Tibial artery (tissue), 4 donors: ENCODE measurements at regions not wholly inside any gene's neighbourhood (a gene's known extent, or its start where the extent isn't known, plus 50 kb on each side); places are given as distances from the start of the nearest gene placed in this dataset.

Source experiments
- DNase-seq, 2 donors: peaks; one replicate each; pipeline ENCODE4 v3.0.0-alpha.2; 2019
- H3K27ac ChIP-seq, 2 donors: fragments of 200-600 bp; sonication (generic) in 1 of 2; 1 replicate in 1 of 2; 2 replicates in 1 of 2; pipeline ENCODE4 v1.5.1; 2018 to 2019; ENCODE audit warnings: mild to moderate bottlenecking in 1 of 2
- H3K27me3 ChIP-seq, 2 donors: fragments of 200-600 bp; sonication (generic) in 1 of 2; one replicate each; pipeline versions ENCODE4 v1.5.1 to v1.6.0; 2016 to 2019
- H3K36me3 ChIP-seq, 3 donors: fragments of 200-600 bp; sonication (generic) in 2 of 3; one replicate each; pipeline ENCODE4 v1.5.1; 2016 to 2019; ENCODE audit warnings: mild to moderate bottlenecking in 2 of 3
- H3K4me1 ChIP-seq, 4 donors: fragments of 200-600 bp; sonication (generic) in 2 of 4; 1 replicate in 3 of 4; 2 replicates in 1 of 4; pipeline ENCODE4 v1.5.1; 2016 to 2019
- H3K4me3 ChIP-seq, 2 donors: fragments of 200-600 bp; sonication (generic) in 1 of 2; 1 replicate in 1 of 2; 2 replicates in 1 of 2; pipeline ENCODE4 v1.5.1; 2018 to 2019; ENCODE audit warnings: mild to moderate bottlenecking in 2 of 2
- H3K9me3 ChIP-seq, 3 donors: fragments of 200-600 bp; sonication (generic) in 1 of 3; one replicate each; pipeline ENCODE4 v1.5.1; 2016 to 2019
- intact Hi-C: fragments of 100-400 bp; cut with DNase I; formaldehyde crosslinking; loops from one replicate; pipeline ENCODE4 v1.15.0; 2023; ENCODE audit warnings: low total_unique reads
- TF ChIP-seq, protein P1 (sequence below), 2 experiments: fragments of 200-600 bp in 1 of 2; fragments of 450-650 bp in 1 of 2; IDR thresholded peaks; one replicate each; pipeline ENCODE4 v1.5.1; 2017 to 2019; ENCODE audit warnings: antibody characterized with exemption in 2 of 2, mild to moderate bottlenecking in 1 of 2, moderate library complexity in 1 of 2

GRCh38 chr6:19999319-20000191, 162.4 kb downstream of the ID4 start:
- Histone ChIP-seq H3K9me3 (no peaks in the 10 kb centered on the region), H3K36me3 (no peaks in the 10 kb centered on the region), H3K4me3 (no peak overlapping the region), H3K27ac (no peak overlapping the region), H3K27me3 (no peaks in the 10 kb centered on the region), H3K4me1 (no peaks in the 10 kb centered on the region)
- no peak for DNase-seq
- intact Hi-C loops, result no loop called here
- TF ChIP-seq, protein P1, sequence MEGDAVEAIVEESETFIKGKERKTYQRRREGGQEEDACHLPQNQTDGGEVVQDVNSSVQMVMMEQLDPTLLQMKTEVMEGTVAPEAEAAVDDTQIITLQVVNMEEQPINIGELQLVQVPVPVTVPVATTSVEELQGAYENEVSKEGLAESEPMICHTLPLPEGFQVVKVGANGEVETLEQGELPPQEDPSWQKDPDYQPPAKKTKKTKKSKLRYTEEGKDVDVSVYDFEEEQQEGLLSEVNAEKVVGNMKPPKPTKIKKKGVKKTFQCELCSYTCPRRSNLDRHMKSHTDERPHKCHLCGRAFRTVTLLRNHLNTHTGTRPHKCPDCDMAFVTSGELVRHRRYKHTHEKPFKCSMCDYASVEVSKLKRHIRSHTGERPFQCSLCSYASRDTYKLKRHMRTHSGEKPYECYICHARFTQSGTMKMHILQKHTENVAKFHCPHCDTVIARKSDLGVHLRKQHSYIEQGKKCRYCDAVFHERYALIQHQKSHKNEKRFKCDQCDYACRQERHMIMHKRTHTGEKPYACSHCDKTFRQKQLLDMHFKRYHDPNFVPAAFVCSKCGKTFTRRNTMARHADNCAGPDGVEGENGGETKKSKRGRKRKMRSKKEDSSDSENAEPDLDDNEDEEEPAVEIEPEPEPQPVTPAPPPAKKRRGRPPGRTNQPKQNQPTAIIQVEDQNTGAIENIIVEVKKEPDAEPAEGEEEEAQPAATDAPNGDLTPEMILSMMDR (IDR thresholded peaks at IDR 0.05), result no peak

- H3K27ac ChIP-seq, result no peak overlapping the region
- intact Hi-C loops, result no loop called here
- H3K4me3 ChIP-seq, result no peak overlapping the region
- no peaks in the 10 kb centered on the region for H3K27me3 ChIP-seq
- TF ChIP-seq, protein P1 (IDR thresholded peaks at IDR 0.05), result no peak
- no peaks in the 10 kb centered on the region for H3K4me1 ChIP-seq
- DNase-seq, result no peak
- H3K9me3 ChIP-seq, result no peaks in the 10 kb centered on the region
- no peaks in the 10 kb centered on the region for H3K36me3 ChIP-seq
These were observed 164.1 kb downstream of the ID4 start for GRCh38 chr6:20001286-20001685.

GRCh38 chr6:20006037-20006436, 168.9 kb downstream of the ID4 start:
- intact Hi-C loops, result no loop called here
- no peak for DNase-seq
- TF ChIP-seq, protein P1 (IDR thresholded peaks at IDR 0.05), result no peak
- H3K27me3 ChIP-seq, result no peaks in the 10 kb centered on the region
- no peak overlapping the region for H3K4me3 ChIP-seq
- no peak overlapping the region for H3K27ac ChIP-seq
- no peaks in the 10 kb centered on the region for H3K4me1 ChIP-seq
- H3K36me3 ChIP-seq, result no peaks in the 10 kb centered on the region
- no peaks in the 10 kb centered on the region for H3K9me3 ChIP-seq

DNA sequence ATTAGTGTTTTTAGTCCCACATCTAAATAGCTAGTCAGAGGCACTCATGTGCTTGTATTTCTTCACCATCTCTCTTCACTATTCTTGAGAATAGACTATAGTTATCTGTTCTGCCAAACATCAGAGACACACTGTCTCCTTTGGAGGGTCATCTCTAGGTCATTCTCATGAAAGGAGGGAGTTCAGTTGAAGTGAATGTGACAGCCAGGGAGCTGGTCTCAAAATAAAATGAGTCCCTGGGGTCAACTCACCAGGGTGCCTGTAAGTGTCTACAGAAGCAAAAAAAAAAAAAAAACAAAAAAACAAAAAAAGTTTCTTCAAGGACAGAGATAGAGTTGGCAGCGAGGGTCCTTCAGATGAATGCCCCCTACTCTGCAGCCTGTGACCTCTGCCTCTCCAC, 171.0 kb downstream of the ID4 start:
- Histone ChIP-seq H3K4me3 (no peak overlapping the region), H3K36me3 (no peaks in the 10 kb centered on the region), H3K9me3 (no peaks in the 10 kb centered on the region), H3K4me1 (no peaks in the 10 kb centered on the region), H3K27ac (no peak overlapping the region), H3K27me3 (no peaks in the 10 kb centered on the region)
- intact Hi-C loops, result no loop called here
- TF ChIP-seq, protein P1 (IDR thresholded peaks at IDR 0.05), result no peak
- DNase-seq, result no peak

GRCh38 chr6:20013066-20013861, 176.1 kb downstream of the ID4 start:
- intact Hi-C loops, result no loop called here
- H3K9me3 ChIP-seq, result no peaks in the 10 kb centered on the region

More at GRCh38 chr6:20013066-20013861, 176.1 kb downstream of the ID4 start:
- TF ChIP-seq, protein P1 (IDR thresholded peaks at IDR 0.05), result no peak
- Histone ChIP-seq H3K4me1 (no peaks in the 10 kb centered on the region), H3K27ac (no peak overlapping the region), H3K4me3 (no peak overlapping the region), H3K36me3 (no peaks in the 10 kb centered on the region), H3K27me3 (no peaks in the 10 kb centered on the region)
- no peak for DNase-seq
